GM21786 (cell line): ENCODE measurements at regions not wholly inside any gene's neighbourhood (a gene's known extent, or its start where the extent isn't known, plus 50 kb on each side); places are given as distances from the start of the nearest gene placed in this dataset.

ENCODE experiments used
- ATAC-seq: cut with Tn5 transposase; IDR thresholded peaks from one replicate; pipeline ENCODE4 v1.9.1; 2021; ENCODE audit not compliant: unreplicated experiment

DNA sequence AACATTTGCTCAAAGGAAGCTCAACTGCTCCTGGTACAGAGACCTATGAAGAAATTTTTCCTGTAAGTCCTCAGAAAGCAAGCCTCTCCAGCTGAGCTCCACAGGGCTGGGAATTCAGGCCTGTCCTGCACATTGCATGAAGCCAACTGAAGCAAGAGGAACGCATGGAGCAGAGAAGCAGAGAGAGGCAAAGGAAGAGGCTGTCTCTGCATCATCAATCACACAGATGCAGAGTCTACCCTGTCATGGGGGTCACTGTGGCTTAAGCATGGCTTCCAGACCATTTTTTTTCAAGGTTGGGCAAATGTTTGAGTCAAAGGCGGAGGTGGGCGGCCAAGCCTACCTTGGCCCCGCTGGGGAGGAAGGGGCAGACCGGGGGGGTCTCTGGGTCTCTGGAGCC is 110.3 kb upstream of the MSX1 start:
- ATAC-seq: no peak

DNA sequence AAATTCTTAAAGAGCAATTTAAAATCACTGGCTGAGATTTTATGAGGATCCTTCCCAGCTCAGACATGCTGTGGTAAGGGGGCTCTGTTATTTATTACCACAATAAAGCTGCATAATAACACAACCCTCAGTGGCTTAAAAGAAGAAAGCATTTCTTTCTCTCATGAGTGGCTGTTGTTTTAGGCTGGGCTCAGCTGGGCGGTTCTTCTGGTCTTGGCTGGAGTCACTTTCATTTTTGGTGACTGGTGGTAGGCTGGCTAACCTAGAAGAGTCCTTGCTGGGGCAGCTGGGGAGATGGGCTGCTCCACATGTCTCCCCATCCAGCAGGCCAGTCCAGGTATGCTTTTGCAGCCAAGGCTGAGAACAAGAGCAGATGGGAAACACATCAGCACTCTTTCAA is 113.0 kb upstream of the MSX1 start:
- ATAC-seq: no peak

DNA sequence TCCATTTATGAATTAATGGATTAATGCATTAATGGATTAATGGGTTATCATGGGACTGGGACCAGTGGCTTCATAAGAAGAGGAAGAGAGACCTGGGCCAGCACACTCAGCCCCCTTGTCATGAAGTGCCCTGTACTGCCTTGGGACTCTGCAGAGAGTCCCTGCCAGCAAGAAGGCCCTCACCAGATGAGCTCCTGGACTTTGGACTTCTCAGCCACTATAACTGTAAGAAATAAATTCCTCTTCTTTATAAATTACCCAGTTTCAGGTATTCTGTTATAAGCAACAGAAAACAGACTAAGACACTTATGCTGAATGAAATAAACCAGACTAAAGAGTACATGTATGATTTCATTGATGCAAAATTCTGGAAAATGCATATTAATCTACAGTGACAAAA is 119.4 kb upstream of the MSX1 start:
- no peak for ATAC-seq

DNA sequence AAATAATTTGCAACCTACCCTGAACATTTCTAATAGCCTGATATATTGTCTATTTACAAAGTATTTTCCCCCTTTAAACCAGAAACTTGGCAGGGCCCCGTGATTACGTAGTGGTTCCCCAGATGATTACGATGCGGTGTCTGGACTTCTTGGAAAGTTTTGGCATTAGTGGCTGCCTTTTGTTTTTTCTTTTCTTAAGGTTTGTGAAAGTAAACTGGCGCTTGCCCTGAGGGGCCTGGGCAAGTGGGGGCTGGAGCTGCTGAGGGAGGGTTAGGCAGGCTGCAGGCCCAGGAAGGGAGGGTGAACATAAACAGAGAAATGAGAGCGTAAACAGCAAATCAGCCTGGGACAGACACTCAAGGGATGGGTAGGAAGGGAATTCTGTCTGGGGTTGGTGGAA is 123.6 kb upstream of the MSX1 start:
- ATAC-seq: no peak

DNA sequence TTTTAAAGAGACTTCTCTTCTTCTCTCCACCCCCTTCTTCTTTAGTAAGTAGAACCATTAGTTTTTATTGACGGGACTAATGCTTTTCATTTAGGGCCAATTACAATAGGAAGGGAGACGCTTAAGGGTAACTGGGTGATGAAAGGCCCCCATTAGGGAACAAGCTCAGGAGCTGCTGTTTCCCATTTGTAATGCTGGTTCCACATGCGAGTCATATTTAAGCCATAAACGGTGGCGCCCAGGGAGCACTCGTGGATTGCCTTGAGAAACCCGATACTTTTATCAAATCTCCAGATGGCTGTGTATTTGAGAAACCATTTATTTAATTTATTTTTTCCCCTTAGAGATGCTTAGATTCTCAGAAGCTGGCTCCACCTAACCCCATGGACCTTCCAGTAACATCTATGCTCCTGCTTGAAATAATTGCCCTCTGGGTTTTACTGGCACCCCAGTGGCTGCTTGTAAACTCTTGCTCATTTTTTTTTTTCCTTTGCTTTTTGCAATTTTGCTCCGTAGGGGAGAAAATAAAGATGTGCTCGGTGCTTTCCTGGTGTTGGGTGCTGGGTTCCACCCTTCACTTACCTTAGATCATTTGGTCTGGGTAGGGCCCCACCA is 124.2 kb upstream of the MSX1 start:
- ATAC-seq: no peak

DNA sequence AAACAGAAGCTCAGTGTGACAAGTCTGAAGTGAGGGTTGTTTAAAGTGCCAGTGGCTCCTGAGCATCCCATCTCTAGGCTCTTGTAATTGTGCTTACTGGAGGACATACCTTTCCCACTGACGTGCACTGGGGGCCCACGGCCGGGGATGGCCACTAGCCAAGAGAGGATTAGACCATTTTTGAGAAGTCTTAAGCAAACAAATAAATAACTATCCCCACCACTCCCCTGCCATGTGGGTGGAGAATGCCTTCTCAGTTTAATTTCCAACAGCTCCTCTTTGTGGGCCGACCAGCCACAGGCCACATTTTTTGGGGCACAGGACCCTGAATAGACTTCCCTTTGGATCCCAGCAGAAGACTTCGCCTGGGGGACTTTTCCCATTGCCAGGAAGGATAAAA is 125.0 kb upstream of the MSX1 start:
- no peak for ATAC-seq

DNA sequence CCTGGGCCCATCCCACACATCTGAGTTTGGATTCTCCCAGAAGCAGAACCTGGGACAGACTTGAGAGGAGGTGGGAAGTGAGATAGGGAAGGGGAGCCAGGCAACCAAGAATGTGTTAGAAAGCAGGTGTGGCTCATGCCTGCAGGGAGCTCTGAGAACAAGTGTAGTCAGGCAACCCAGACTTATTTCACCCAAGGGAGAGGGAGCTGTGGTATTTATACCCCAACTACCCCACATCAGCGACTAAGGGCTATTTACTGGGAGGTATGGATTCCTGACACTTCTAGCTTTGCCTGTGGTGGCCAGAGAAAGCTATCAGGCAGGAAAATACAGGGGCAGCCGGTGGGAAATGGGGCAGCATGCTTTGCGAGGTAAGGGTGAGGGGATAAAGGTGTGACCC is 125.8 kb upstream of the MSX1 start:
- no peak for ATAC-seq

DNA sequence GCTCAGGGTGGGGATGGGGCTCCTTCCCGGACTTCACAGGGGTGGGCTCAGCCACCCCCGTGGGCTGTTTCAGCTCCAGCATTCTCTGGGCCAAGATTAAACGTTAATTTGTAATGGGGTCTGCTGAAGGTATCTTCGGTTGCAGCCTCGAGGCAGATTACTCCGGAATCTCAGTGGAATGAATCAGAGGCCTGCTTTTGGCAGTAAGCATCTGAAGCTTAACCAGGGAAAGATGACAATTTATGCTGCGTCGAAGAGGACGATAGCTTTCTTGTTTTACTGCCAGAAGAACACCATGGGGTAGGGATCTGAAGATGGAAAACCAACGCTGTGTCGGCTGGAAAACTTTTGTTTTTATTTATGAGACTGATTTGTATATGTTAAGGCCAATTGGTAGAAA is 129.2 kb upstream of the MSX1 start:
- no peak for ATAC-seq

DNA sequence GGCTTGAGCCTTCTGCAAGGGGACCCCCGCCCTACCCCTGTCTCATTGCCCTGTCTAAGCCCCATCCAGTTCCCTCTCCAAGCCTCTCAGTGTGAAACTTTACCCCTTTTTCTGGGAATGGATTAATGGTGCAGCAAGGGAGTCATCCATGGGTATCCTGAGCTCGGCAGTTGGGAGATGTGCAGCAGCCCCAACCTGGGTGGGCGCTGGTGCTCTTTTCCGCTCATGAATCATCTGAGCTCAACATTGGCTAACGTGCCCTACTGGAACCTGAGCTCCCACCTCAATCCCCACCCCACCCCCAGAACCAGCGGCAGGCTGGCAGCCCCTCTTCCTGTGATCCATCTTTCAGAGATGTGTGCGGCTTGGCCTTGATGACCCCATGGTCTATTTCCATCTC is 130.3 kb upstream of the MSX1 start:
- ATAC-seq: no peak

DNA sequence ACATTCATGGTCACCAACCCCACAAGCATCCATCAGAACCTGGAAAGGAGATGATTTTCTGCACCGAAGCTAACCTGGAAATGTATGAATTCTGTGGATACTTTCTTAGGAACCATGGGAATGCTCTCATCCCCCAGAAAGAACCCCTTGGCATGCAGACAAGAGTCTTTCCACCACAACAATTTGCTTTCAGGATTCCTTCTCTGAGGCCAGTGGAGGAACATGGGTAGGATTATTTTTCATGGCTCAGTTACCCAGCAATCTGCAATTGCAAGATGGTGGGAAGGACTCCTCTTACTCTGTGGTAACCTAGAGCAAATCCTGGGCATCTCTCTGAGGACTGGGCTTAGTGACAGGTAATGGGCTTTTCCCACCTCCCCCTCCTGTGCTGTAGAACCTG is 131.9 kb upstream of the MSX1 start:
- ATAC-seq: no peak

DNA sequence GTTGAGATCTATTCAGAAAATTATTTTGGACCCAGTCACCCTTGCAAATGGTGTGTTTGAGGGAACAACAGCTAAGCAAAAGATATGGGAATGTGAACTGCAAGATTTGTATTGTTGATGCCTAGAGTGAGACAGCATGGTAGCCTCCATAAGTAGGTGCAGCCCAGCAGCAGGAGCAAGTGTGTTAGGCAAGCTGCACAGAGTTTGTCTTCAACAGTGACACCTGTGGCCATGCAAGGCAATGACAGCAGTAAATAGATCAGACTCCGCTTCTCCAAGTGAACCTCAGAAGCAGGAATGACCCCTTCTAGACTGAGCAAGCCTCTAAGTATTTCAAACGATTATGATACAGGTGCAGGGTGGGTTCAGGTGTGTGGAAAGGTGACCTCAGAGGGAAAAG is 133.4 kb upstream of the MSX1 start:
- ATAC-seq: no peak

DNA sequence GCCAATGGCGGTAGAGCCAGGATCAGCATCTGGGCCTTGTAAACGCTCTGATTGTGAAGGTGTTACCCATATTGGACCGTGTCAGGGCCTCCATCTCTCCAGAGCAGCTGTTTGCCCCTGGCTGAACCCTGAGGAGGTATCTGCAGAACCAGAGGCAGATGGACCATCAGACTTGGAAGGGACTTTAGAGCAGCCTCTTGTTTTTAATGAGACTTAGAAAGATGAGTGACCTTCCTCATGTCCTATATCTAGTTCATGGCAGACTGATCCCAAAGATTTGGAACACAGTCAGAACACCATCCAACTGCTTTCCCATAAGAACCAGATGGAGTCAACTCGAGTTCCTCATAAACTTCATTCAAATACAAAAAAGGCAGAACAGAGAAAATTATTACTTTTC is 135.1 kb upstream of the MSX1 start:
- ATAC-seq: no peak

DNA sequence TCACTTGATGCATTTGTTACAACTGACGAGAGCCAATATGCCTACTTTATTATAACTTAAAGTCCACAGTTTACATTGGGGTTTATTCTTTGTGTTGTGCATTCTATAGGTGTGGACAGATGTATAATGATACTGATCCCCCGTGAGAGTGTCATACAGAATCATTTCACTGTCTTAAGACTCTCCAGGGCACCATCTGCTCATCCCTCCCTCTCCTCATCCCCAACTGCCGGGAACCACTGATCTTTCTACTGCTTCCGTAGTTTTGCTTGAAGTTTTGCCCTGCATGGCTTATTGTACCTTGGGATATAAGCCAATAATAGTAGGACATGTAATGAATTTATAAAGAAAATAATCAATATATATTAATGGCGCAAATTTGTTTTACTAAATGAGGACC is 137.8 kb upstream of the MSX1 start:
- no peak for ATAC-seq

DNA sequence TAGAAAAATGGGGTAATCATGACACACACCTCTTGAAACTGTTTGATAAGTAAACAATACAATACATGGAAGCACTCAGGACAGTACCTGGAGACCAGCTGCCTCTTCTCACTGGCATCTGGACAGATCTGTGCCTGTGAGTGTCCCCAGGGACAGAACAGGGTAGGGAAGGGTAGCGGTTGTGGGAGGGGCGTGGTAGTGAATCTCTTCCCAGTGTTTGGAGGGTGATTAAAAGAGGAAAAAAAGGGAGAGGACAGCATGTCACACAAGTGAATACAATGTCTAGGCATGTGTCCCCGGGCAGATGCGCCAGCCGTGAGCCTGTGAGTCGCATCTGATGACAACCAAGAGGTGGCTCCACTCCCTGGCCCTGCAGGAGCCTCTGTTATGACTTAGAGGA is 138.8 kb upstream of the MSX1 start:
- no peak for ATAC-seq

DNA sequence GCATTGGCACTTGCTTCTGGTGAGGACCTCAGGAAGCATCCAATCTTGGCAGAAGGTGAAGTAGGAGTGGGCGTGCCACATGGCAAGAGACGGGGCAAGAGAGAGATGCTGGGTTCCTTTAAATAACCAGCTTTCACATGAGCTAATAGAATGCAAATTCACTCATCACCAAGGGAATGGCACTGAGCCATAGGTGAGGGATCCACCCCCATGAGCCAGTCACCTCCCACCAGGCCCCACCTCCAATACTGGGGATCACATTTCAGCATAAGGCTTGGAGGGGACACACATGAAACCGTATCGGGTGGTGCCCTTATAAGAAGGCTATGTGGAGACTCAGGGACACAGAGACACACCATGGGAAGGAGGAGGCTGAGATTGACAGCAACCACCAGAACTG is 140.0 kb upstream of the MSX1 start:
- ATAC-seq: no peak

DNA sequence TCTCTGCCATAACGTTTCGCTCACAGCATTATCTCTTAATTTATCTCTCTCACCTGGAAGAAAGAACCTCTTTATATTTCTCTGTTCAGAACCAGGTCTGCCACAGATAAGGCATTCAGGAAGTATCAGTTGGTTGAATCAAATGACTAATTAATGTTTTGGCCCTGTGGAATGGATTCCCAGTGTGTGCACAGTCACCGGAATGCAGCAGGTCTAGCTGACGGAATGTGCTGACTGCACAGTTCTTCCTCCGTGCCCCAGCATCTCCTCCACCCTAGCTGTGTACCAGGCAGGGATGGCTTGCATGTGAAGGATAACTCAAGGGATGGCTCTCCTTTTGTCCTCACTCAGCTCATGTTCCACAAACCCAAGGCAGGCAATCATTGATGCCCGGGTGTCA is 141.8 kb upstream of the MSX1 start:
- ATAC-seq: no peak

DNA sequence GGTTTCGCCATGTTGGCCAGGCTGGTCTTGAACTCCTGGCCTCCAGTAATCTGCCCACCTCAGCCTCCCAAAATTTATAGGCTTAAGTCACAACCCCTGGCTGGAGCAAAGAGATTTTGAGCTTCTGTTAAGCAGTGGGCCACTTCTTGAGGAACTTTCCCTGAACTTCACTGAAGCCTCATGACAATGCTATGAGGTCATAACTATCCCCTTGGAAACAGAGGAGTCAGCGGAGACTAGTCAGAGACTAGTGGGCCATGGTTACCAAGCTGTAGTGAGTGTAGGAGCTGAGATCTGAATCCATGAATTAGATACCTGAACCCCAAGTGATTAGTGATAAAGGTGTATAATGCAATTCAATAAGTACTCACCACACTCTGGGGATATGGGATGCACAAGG is 145.1 kb upstream of the MSX1 start:
- ATAC-seq: no peak

DNA sequence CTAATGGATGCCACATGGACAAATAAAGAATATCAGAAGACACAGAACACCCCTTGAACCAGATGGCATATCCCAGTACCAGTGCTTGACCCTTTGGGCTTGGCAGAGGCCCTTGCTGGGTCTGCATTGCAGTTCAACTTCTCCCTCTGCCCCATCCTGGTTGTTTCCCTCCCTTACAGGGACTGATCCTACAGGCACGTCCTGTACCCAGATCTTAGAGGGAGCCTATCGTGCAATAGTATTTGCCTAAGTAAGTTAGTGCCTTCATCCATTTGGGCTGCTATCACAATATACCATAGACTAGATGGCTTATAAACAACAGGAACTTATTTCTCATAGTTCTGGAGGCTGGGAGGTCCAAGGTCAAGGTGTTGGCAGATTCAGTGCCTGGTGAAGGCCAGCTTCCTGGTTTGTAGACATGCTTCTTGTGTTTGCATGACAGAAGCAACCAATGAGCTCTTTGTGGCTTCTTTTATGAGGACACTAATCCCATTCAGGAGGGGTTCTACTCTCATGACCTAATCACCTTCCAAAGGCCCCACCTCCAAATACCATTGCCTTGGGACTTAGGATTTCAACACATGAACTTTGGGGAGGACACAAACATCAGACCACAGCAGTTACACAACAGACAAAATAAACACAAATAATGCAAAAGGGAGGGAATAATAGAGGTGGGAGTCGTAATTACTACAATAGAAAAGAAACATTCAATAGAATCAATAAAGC is 146.5 kb upstream of the MSX1 start:
- no peak for ATAC-seq

DNA sequence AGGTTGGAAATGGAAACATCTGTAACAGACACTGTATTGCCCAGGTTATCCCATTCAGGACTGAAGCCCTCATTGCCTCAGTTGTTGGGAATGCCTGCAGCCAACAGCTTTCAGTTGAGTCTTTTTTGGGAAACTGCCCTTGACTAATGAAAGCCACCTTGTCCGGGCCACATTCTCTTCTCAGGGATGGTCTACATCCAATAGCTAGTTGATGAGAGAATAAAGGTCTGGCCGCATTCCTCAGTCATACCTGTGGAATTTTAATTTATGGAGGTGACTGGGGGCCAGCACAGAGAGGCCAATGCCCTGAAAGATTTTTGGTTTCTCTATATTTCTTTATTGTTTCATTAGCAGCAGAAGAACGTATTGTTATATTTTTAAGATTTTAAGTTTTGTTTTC is 147.6 kb upstream of the MSX1 start:
- ATAC-seq: no peak

DNA sequence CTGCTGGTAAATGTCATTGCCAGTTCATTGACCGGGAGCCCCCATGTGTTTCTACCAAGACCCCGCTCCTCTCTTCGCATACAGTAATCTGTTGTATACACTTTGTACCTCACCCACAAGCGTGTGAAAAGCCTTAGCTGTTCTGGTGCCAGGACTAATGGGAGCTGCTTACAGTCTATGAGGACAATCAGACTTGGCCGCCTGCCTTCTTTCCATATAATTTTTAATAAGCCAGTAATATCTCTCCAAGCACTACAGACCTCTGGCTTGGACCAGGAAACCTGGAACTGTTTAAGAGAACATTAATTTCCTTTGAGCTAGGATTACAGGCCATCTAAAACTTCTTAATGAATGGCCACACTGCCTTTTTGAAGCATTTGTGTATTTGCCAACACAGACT is 149.7 kb upstream of the MSX1 start:
- ATAC-seq: no peak

DNA sequence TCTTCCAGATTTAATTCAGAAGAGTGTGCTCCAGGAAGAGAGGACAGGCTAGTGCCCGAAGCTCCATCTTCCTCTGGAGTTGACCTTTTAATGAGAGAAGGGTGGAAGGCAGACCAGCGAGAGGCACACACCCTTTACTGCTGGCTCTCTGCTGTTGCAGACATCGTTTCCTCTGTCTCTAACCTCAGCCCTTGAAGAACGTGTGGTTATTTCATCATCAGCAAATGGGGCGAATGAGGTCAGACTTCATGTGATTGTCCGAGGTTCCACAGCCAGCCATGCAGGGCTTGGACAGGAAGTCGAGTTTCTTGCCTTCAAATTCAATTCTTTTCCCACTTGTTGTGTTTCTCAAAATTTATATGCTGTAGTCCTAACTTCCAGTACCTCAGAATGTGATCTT is 155.2 kb upstream of the MSX1 start:
- ATAC-seq: no peak

DNA sequence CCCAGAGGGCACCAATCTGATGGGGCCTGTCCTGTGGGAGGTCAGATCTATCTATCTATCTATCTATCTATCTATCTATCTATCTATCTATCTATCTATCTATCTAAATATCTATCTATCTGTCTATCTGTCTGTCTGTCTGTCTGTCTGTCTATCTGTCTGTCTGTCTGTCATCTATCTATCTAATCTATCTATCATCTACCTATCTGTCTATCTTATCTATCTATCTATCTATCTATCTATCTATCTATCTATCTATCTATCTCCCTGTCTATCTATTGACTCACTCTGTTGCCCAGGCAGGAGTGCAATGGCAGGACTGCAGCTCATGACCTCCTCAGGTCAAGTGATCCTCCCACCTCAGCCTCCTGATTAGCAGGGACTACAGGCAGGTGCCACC is 155.7 kb upstream of the STX18 start:
- ATAC-seq: no peak

DNA sequence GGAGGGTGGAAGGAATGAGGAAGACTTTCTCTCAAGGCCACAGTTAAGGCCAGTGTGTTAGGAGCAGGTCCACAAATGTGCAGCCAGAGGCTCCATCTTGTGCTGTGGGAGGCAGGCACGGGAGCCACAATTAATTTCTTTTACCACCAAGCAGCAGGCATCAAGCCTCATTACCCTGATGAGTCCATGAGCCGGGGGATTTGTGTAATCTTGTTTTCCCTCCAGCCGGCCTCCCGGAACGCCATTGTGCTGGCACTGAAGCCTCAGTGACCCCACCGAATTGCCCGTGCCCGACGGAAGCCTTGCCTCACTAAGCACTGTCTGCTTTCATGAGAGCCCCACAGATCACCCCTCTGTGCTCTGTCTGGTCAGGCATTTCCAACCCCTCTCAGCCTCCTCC is 154.7 kb upstream of the STX18 start:
- ATAC-seq: no peak
